ENCODE measurements at regions not wholly inside any gene's neighbourhood (a gene's known extent, or its start where the extent isn't known, plus 50 kb on each side); places are given as distances from the start of the nearest gene placed in this dataset.
A peak's percentile ranks its signal among the peaks of the same experiment; 100 is the strongest.

GRCh38 chr18:70456376-70456775 is 167.5 kb downstream of the SOCS6 start:
- TF ChIP-seq ZBTB7A (IDR thresholded peaks at IDR 0.05; ENCODE audit: low read depth) (no peak), RAD21 (IDR thresholded peaks at IDR 0.05; ENCODE audit: low read depth) (no peak), CREB1 (IDR thresholded peaks at IDR 0.05; ENCODE audit: low read depth) (no peak), CEBPB (IDR thresholded peaks at IDR 0.05) (no peak), MAX (IDR thresholded peaks at IDR 0.05) (no peak), FOXM1 (IDR thresholded peaks at IDR 0.05; ENCODE audit: borderline replicate concordance, low read depth) (no peak), USF1 (IDR thresholded peaks at IDR 0.05) (no peak), REST (IDR thresholded peaks at IDR 0.05; ENCODE audit: low read depth) (no peak), EGR1 (IDR thresholded peaks at IDR 0.05) (no peak), TCF12 (IDR thresholded peaks at IDR 0.05; ENCODE audit: low read depth) (no peak), TEAD4 (IDR thresholded peaks at IDR 0.05) (no peak), TAF1 (IDR thresholded peaks at IDR 0.05; ENCODE audit: low read depth) (no peak), EP300 (IDR thresholded peaks at IDR 0.05; ENCODE audit: borderline replicate concordance) (no peak)

- TF ChIP-seq ZBTB7A (IDR thresholded peaks at IDR 0.05; ENCODE audit: low read depth) (no peak), EP300 (IDR thresholded peaks at IDR 0.05; ENCODE audit: borderline replicate concordance) (no peak), REST (IDR thresholded peaks at IDR 0.05; ENCODE audit: low read depth) (no peak), TAF1 (IDR thresholded peaks at IDR 0.05; ENCODE audit: low read depth) (no peak), TEAD4 (IDR thresholded peaks at IDR 0.05) (no peak), TCF12 (IDR thresholded peaks at IDR 0.05; ENCODE audit: low read depth) (no peak), RAD21 (IDR thresholded peaks at IDR 0.05; ENCODE audit: low read depth) (no peak)
Observed at GRCh38 chr18:70455731-70456130, 166.9 kb downstream of the SOCS6 start.

GRCh38 chr18:70454704-70455322 is 166.0 kb downstream of the SOCS6 start:
- TF ChIP-seq EGR1 (IDR thresholded peaks at IDR 0.05) (no peak), RAD21 (IDR thresholded peaks at IDR 0.05; ENCODE audit: low read depth) (peak; percentile 86), ZBTB7A (IDR thresholded peaks at IDR 0.05; ENCODE audit: low read depth) (no peak)

- TF ChIP-seq CEBPB (IDR thresholded peaks at IDR 0.05) (no peak), EP300 (IDR thresholded peaks at IDR 0.05; ENCODE audit: borderline replicate concordance) (no peak), RAD21 (IDR thresholded peaks at IDR 0.05; ENCODE audit: low read depth) (no peak), YY1 (IDR thresholded peaks at IDR 0.05; ENCODE audit: low read depth) (no peak), USF1 (IDR thresholded peaks at IDR 0.05) (no peak), CREB1 (IDR thresholded peaks at IDR 0.05; ENCODE audit: low read depth) (no peak), REST (IDR thresholded peaks at IDR 0.05; ENCODE audit: low read depth) (no peak), EGR1 (IDR thresholded peaks at IDR 0.05) (no peak), TEAD4 (IDR thresholded peaks at IDR 0.05) (no peak), FOXM1 (IDR thresholded peaks at IDR 0.05; ENCODE audit: borderline replicate concordance, low read depth) (no peak), NFIC (IDR thresholded peaks at IDR 0.05) (no peak), TAF1 (IDR thresholded peaks at IDR 0.05; ENCODE audit: low read depth) (no peak), MAX (IDR thresholded peaks at IDR 0.05) (no peak), ZBTB7A (IDR thresholded peaks at IDR 0.05; ENCODE audit: low read depth) (no peak), TCF12 (IDR thresholded peaks at IDR 0.05; ENCODE audit: low read depth) (no peak)
Observed at GRCh38 chr18:70453058-70453775, 164.4 kb downstream of the SOCS6 start.

Measured in Ishikawa (cell line).